Large intestine (tissue), 3 donors: ENCODE measurements at regions not wholly inside any gene's neighbourhood (a gene's known extent, or its start where the extent isn't known, plus 50 kb on each side); places are given as distances from the start of the nearest gene placed in this dataset.
A peak's percentile ranks its signal among the peaks of the same experiment; 100 is the strongest.

ENCODE experiments used
- DNase-seq, 2 donors: peaks; one replicate each; pipeline versions ENCODE4 v3.0.0 to v3.0.0-alpha.2; 2013
- H3K27ac ChIP-seq: one replicate; pipeline ENCODE4 v1.5.1; 2013; ENCODE audit warnings: low read length
- H3K27me3 ChIP-seq: 2 replicates; pipeline ENCODE4 v1.6.1; 2013; ENCODE audit warnings: low read length; ENCODE audit not compliant: control insufficient read depth, insufficient read depth
- H3K36me3 ChIP-seq: 2 replicates; pipeline ENCODE4 v1.6.1; 2013; ENCODE audit warnings: low read length; ENCODE audit not compliant: control insufficient read depth, insufficient read depth
- H3K4me1 ChIP-seq: one replicate; pipeline ENCODE4 v1.6.1; 2013; ENCODE audit warnings: low read length; ENCODE audit not compliant: control insufficient read depth, insufficient read depth
- H3K4me3 ChIP-seq: one replicate; pipeline ENCODE4 v1.5.1; 2013; ENCODE audit warnings: low read length
- H3K9me3 ChIP-seq: one replicate; pipeline ENCODE4 v1.6.1; 2013; ENCODE audit warnings: mild to moderate bottlenecking, low read depth, low read length, moderate library complexity; ENCODE audit not compliant: control insufficient read depth
- WGBS: methylation state at CpG from one replicate; pipeline ENCODE4 v1.1.5; 2013; ENCODE audit warnings: low lambda C conversion rate; ENCODE audit not compliant: insufficient coverage; 5-methylcytosine and 5-hydroxymethylcytosine counted together

GRCh38 chr12:90335566-90335965, 619.4 kb downstream of the CCER1 start:
- H3K27ac ChIP-seq: no peak overlapping the region
- DNase-seq: no peak
- H3K27me3 ChIP-seq: no peaks in the 10 kb centered on the region
- no peak overlapping the region for H3K4me3 ChIP-seq
- H3K4me1 ChIP-seq: no peaks in the 10 kb centered on the region
- no peaks in the 10 kb centered on the region for H3K9me3 ChIP-seq
- WGBS: 80% methylated on average over 1 of the region's 1 CpG
- H3K36me3 ChIP-seq: no peaks in the 10 kb centered on the region

- no peak for DNase-seq
- H3K4me1 ChIP-seq: no peaks in the 10 kb centered on the region
- no peak overlapping the region for H3K4me3 ChIP-seq
- H3K27me3 ChIP-seq: no peaks in the 10 kb centered on the region
- no peak overlapping the region for H3K27ac ChIP-seq
- H3K36me3 ChIP-seq: no peaks in the 10 kb centered on the region
- no peaks in the 10 kb centered on the region for H3K9me3 ChIP-seq
Measured at GRCh38 chr12:90333939-90334338, 621.0 kb downstream of the CCER1 start.

- Histone ChIP-seq H3K4me3 (no peak overlapping the region), H3K4me1 (no peaks in the 10 kb centered on the region), H3K36me3 (no peaks in the 10 kb centered on the region), H3K9me3 (no peaks in the 10 kb centered on the region), H3K27me3 (no peaks in the 10 kb centered on the region), H3K27ac (no peak overlapping the region)
- WGBS: 83% methylated on average over 1 of the region's 2 CpGs
- no peak for DNase-seq
Measured at GRCh38 chr12:90333424-90333823, 621.6 kb downstream of the CCER1 start.

- Histone ChIP-seq H3K36me3 (no peaks in the 10 kb centered on the region), H3K27me3 (no peaks in the 10 kb centered on the region), H3K9me3 (no peaks in the 10 kb centered on the region), H3K4me3 (no peak overlapping the region), H3K4me1 (no peaks in the 10 kb centered on the region), H3K27ac (no peak overlapping the region)
- WGBS: no CpG with 5 or more reads among the region's 1 CpG
- DNase-seq: no peak
Measured at GRCh38 chr12:90331821-90332220, 623.2 kb downstream of the CCER1 start.

- Histone ChIP-seq H3K4me1 (no peaks in the 10 kb centered on the region), H3K27ac (no peak overlapping the region), H3K4me3 (no peak overlapping the region), H3K9me3 (no peaks in the 10 kb centered on the region), H3K36me3 (no peaks in the 10 kb centered on the region), H3K27me3 (no peaks in the 10 kb centered on the region)
- DNase-seq: peak in 1 of 2 donors; percentile 2
- WGBS: 100% methylated on average over 2 of the region's 3 CpGs
Measured at GRCh38 chr12:90331262-90331661, 622.6 kb upstream of the ATP2B1 start.

GRCh38 chr12:90327793-90328743, 619.4 kb upstream of the ATP2B1 start:
- Histone ChIP-seq H3K4me3 (no peak overlapping the region), H3K9me3 (no peaks in the 10 kb centered on the region), H3K4me1 (no peaks in the 10 kb centered on the region), H3K27me3 (no peaks in the 10 kb centered on the region), H3K36me3 (no peaks in the 10 kb centered on the region), H3K27ac (no peak overlapping the region)
- WGBS: 94% methylated on average over 2 of the region's 5 CpGs
- DNase-seq: peak in 1 of 2 donors; percentile 4

- no peak for DNase-seq
- Histone ChIP-seq H3K9me3 (no peaks in the 10 kb centered on the region), H3K36me3 (no peaks in the 10 kb centered on the region), H3K27me3 (no peaks in the 10 kb centered on the region), H3K27ac (no peak overlapping the region), H3K4me3 (no peak overlapping the region), H3K4me1 (no peaks in the 10 kb centered on the region)
- 80% methylated on average over 1 of the region's 1 CpG for WGBS
Measured at GRCh38 chr12:90323217-90323616, 614.6 kb upstream of the ATP2B1 start.

- no peaks in the 10 kb centered on the region for H3K36me3 ChIP-seq
- H3K4me3 ChIP-seq: no peak overlapping the region
- no peaks in the 10 kb centered on the region for H3K4me1 ChIP-seq
- no peaks in the 10 kb centered on the region for H3K27me3 ChIP-seq
- no peak overlapping the region for H3K27ac ChIP-seq
- no peak for DNase-seq
- no peaks in the 10 kb centered on the region for H3K9me3 ChIP-seq
Measured at GRCh38 chr12:90322006-90322405, 613.4 kb upstream of the ATP2B1 start.

- DNase-seq: no peak
- no peak overlapping the region for H3K4me3 ChIP-seq
- H3K4me1 ChIP-seq: no peaks in the 10 kb centered on the region
- H3K27ac ChIP-seq: no peak overlapping the region
- no peaks in the 10 kb centered on the region for H3K9me3 ChIP-seq
- H3K27me3 ChIP-seq: no peaks in the 10 kb centered on the region
- 76% methylated on average over 2 of the region's 2 CpGs for WGBS
- no peaks in the 10 kb centered on the region for H3K36me3 ChIP-seq
Measured at GRCh38 chr12:90321369-90321768, 612.7 kb upstream of the ATP2B1 start.

GRCh38 chr12:90311561-90311960, 602.9 kb upstream of the ATP2B1 start:
- Histone ChIP-seq H3K4me3 (no peak overlapping the region), H3K9me3 (no peaks in the 10 kb centered on the region), H3K27me3 (no peaks in the 10 kb centered on the region), H3K36me3 (no peaks in the 10 kb centered on the region), H3K27ac (no peak overlapping the region), H3K4me1 (no peaks in the 10 kb centered on the region)
- DNase-seq: no peak
- 86% methylated on average over 1 of the region's 4 CpGs for WGBS

- H3K27ac ChIP-seq: no peak overlapping the region
- H3K36me3 ChIP-seq: no peaks in the 10 kb centered on the region
- no peak overlapping the region for H3K4me3 ChIP-seq
- WGBS: 100% methylated on average over 1 of the region's 3 CpGs
- no peaks in the 10 kb centered on the region for H3K4me1 ChIP-seq
- no peaks in the 10 kb centered on the region for H3K9me3 ChIP-seq
- no peak for DNase-seq
- no peaks in the 10 kb centered on the region for H3K27me3 ChIP-seq
Measured at GRCh38 chr12:90305379-90305778, 596.7 kb upstream of the ATP2B1 start.
